ENCODE measurements at regions not wholly inside any gene's neighbourhood (a gene's known extent, or its start where the extent isn't known, plus 50 kb on each side); places are given as distances from the start of the nearest gene placed in this dataset.

- DNase-seq (ENCODE audit: low spot score), result no peak
- no peak for TF ChIP-seq CTCF (IDR thresholded peaks at IDR 0.05)
- ATAC-seq (ENCODE audit: low FRiP score), result no peak
Measured at GRCh38 chr7:136601772-136602171, 266.7 kb upstream of the CHRM2 start.

GRCh38 chr7:136600475-136600874 lies 268.0 kb upstream of the CHRM2 start:
- no peak for ATAC-seq (ENCODE audit: low FRiP score)
- TF ChIP-seq CTCF (IDR thresholded peaks at IDR 0.05), result no peak
- no peak for DNase-seq (ENCODE audit: low spot score)

- DNase-seq (ENCODE audit: low spot score) (no peak), ATAC-seq (ENCODE audit: low FRiP score) (no peak)
- no peak for TF ChIP-seq CTCF (IDR thresholded peaks at IDR 0.05)
Measured at GRCh38 chr7:136594739-136595144, 273.7 kb upstream of the CHRM2 start.

GRCh38 chr7:136588216-136588615 lies 280.2 kb upstream of the CHRM2 start:
- ATAC-seq (ENCODE audit: low FRiP score) (no peak), DNase-seq (ENCODE audit: low spot score) (no peak)
- no peak for TF ChIP-seq CTCF (IDR thresholded peaks at IDR 0.05)

- no peak for TF ChIP-seq CTCF (IDR thresholded peaks at IDR 0.05)
- ATAC-seq (ENCODE audit: low FRiP score), result no peak
- no peak for DNase-seq (ENCODE audit: low spot score)
Measured at GRCh38 chr7:136585954-136586670, 282.3 kb upstream of the CHRM2 start.

- no peak for TF ChIP-seq CTCF (IDR thresholded peaks at IDR 0.05)
- DNase-seq (ENCODE audit: low spot score) (no peak), ATAC-seq (ENCODE audit: low FRiP score) (no peak)
Measured at GRCh38 chr7:136566491-136566890, 302.0 kb upstream of the CHRM2 start.

GRCh38 chr7:136555933-136556332 lies 312.5 kb upstream of the CHRM2 start:
- no peak for DNase-seq (ENCODE audit: low spot score)
- TF ChIP-seq CTCF (IDR thresholded peaks at IDR 0.05), result no peak
- ATAC-seq (ENCODE audit: low FRiP score), result no peak

Data from omental fat pad (tissue), 3 donors.